NCI-H1694 treated with DMSO at 0.1 percent for 48 hours (cell line): ENCODE measurements at regions not wholly inside any gene's neighbourhood (a gene's known extent, or its start where the extent isn't known, plus 50 kb on each side); places are given as distances from the start of the nearest gene placed in this dataset.

Source experiments
- DNase-seq: peaks from one replicate; lab custom pipeline; 2025; lab: John Stamatoyannopoulos, UW

GRCh38 chr18:44589693-44590355, 90.9 kb upstream of the SETBP1 start:
- no peak for DNase-seq

- no peak for DNase-seq
Observed at GRCh38 chr18:44590956-44591670, 89.6 kb upstream of the SETBP1 start.

GRCh38 chr18:44592639-44593038, 88.0 kb upstream of the SETBP1 start:
- DNase-seq = no peak

GRCh38 chr18:44594799-44595467, 85.8 kb upstream of the SETBP1 start:
- no peak for DNase-seq

GRCh38 chr18:44597797-44598196, 82.9 kb upstream of the SETBP1 start:
- DNase-seq = no peak

- DNase-seq = no peak
Observed at GRCh38 chr18:44598514-44598913, 82.2 kb upstream of the SETBP1 start.

- DNase-seq = no peak
Observed at GRCh38 chr18:44599412-44599811, 81.3 kb upstream of the SETBP1 start.

GRCh38 chr18:44601447-44601846, 79.2 kb upstream of the SETBP1 start:
- no peak for DNase-seq

GRCh38 chr18:44602380-44602779, 78.3 kb upstream of the SETBP1 start:
- no peak for DNase-seq

- DNase-seq = no peak
Observed at GRCh38 chr18:44602845-44603244, 77.8 kb upstream of the SETBP1 start.

GRCh38 chr18:44609181-44609941, 71.3 kb upstream of the SETBP1 start:
- no peak for DNase-seq

GRCh38 chr18:44620812-44621211, 59.9 kb upstream of the SETBP1 start:
- no peak for DNase-seq

- no peak for DNase-seq
Observed at GRCh38 chr18:44624052-44624451, 56.6 kb upstream of the SETBP1 start.

GRCh38 chr18:44625386-44625785, 55.3 kb upstream of the SETBP1 start:
- no peak for DNase-seq

GRCh38 chr18:44626236-44626635, 54.5 kb upstream of the SETBP1 start:
- no peak for DNase-seq

GRCh38 chr18:44626807-44627206, 53.9 kb upstream of the SETBP1 start:
- no peak for DNase-seq

GRCh38 chr18:44627280-44627679, 53.4 kb upstream of the SETBP1 start:
- no peak for DNase-seq

- DNase-seq = no peak
Observed at GRCh38 chr18:44629406-44629805, 51.3 kb upstream of the SETBP1 start.

- DNase-seq = no peak
Observed at GRCh38 chr18:44630118-44630517, 50.6 kb upstream of the SETBP1 start.
